Transverse colon (tissue), 4 donors: ENCODE measurements at regions not wholly inside any gene's neighbourhood (a gene's known extent, or its start where the extent isn't known, plus 50 kb on each side); places are given as distances from the start of the nearest gene placed in this dataset.

ENCODE experiments used
- DNase-seq: peaks from one replicate; pipeline ENCODE4 v3.0.0-alpha.2; 2019
- H3K27ac ChIP-seq, 4 donors: fragments of 200-600 bp; sonication (generic); 2 replicates each; pipeline ENCODE4 v1.5.1; 2016 to 2018; ENCODE audit warnings: inconsistent platforms in 4 of 4
- H3K27me3 ChIP-seq: fragments of 200-600 bp; sonication (generic); 2 replicates; pipeline ENCODE4 v1.5.1; 2017; ENCODE audit warnings: inconsistent platforms
- H3K36me3 ChIP-seq, 4 donors: fragments of 200-600 bp; sonication (generic); 2 replicates each; pipeline ENCODE4 v1.5.1; 2017 to 2019; ENCODE audit warnings: inconsistent platforms in 4 of 4
- H3K4me1 ChIP-seq, 4 donors: fragments of 200-600 bp; sonication (generic); 2 replicates each; pipeline ENCODE4 v1.5.1; 2017 to 2020; ENCODE audit warnings: inconsistent platforms in 4 of 4
- H3K4me3 ChIP-seq, 4 donors: fragments of 200-600 bp; sonication (generic); 1 replicate in 1 of 4; 2 replicates in 3 of 4; pipeline versions ENCODE4 v1.5.1 to v1.6.1; 2017 to 2019; ENCODE audit warnings: inconsistent platforms in 4 of 4
- H3K9me3 ChIP-seq, 2 donors: fragments of 200-600 bp; sonication (generic); 2 replicates each; pipeline ENCODE4 v1.5.1; 2017 to 2019; ENCODE audit warnings: inconsistent platforms in 2 of 2
- EP300 ChIP-seq: sonication (generic); formaldehyde crosslinking; IDR thresholded peaks from one replicate; pipeline ENCODE4 v1.6.1; 2017; ENCODE audit warnings: antibody characterized with exemption, low read depth
- POLR2A ChIP-seq: fragments of 450-650 bp; IDR thresholded peaks from one replicate; pipeline ENCODE4 v1.6.1; 2016; ENCODE audit warnings: antibody characterized with exemption, mild to moderate bottlenecking, moderate library complexity
- POLR2AphosphoS5 ChIP-seq, 3 donors: sonication (generic); formaldehyde crosslinking; IDR thresholded peaks; one replicate each; pipeline ENCODE4 v1.6.1; 2016; ENCODE audit warnings: antibody characterized with exemption in 3 of 3
- WGBS, 2 donors: methylation state at CpG; one replicate each; pipeline ENCODE4 v1.1.5; 2018; ENCODE audit warnings: low coverage in 1 of 2; 5-methylcytosine and 5-hydroxymethylcytosine counted together
- in situ Hi-C, 4 donors: fragments of 200-750 bp; cut with MboI; loops; one replicate each; pipeline versions ENCODE4 v1.15.0 to v1.15.1; 2017; ENCODE audit warnings: low sequenced_read_pairs in 3 of 4, low pct_ligation_motif_present in 1 of 4, low pct_unique_long_range_greater_than_20kb in 1 of 4
- intact Hi-C: fragments of 100-400 bp; cut with DNase I; formaldehyde crosslinking; loops from one replicate; pipeline ENCODE4 v1.15.1; 2023; ENCODE audit warnings: low total_unique reads
- TF ChIP-seq, protein P1 (sequence below), 5 experiments: fragments of 200-600 bp in 3 of 5; fragments of 450-650 bp in 2 of 5; sonication (generic) in 3 of 5; IDR thresholded peaks; 1 replicate in 2 of 5; 2 replicates in 3 of 5; pipeline ENCODE4 v1.5.1; 2016 to 2017; ENCODE audit warnings: antibody characterized with exemption in 5 of 5, inconsistent platforms in 3 of 5, mild to moderate bottlenecking in 2 of 5, moderate library complexity in 1 of 5

DNA sequence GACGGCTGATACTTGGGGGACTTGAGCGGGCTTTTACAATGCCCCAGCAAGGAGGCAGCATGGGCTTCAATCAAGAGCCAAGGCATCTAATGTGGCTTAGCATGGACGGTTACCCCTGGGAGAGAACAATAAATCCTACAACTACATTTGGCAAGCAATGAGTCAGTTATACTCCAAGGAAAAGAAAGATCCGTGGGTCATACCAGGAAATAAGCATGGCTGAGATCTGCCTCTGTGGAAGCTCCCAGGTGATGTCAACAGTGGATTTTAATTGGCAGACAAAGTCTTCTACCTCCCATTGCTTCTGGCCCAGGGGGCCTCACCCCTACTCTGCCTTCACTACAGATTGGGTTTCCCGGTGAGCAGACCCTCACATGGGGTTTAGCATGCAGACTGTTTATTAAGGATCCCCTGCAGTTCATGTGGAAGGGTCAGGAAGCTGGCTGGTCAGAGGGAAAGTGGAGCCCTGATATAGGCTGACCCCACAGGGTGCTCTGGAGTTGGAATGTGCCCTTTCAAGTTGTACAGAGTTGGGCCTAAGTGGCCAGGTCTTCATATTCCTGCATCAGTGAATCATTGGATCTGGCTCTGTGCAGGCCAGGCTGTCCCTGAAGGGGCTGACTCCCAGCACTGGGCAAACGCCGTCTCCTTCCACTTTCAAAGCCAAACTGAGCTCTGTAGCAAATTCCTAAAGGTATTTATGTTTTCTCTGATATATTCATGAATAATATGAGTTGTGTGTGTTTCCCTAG, 91.3 kb upstream of the GGTLC1 start:
- 68 to 76% methylated on average over 3 to 7 of the region's 7 CpGs for WGBS, 2 donors
- no peak overlapping the region for H3K4me3 ChIP-seq
- in situ Hi-C loops (no loop called here), intact Hi-C loops (no loop called here)
- no peaks in the 10 kb centered on the region for H3K9me3 ChIP-seq
- TF ChIP-seq, protein P1, sequence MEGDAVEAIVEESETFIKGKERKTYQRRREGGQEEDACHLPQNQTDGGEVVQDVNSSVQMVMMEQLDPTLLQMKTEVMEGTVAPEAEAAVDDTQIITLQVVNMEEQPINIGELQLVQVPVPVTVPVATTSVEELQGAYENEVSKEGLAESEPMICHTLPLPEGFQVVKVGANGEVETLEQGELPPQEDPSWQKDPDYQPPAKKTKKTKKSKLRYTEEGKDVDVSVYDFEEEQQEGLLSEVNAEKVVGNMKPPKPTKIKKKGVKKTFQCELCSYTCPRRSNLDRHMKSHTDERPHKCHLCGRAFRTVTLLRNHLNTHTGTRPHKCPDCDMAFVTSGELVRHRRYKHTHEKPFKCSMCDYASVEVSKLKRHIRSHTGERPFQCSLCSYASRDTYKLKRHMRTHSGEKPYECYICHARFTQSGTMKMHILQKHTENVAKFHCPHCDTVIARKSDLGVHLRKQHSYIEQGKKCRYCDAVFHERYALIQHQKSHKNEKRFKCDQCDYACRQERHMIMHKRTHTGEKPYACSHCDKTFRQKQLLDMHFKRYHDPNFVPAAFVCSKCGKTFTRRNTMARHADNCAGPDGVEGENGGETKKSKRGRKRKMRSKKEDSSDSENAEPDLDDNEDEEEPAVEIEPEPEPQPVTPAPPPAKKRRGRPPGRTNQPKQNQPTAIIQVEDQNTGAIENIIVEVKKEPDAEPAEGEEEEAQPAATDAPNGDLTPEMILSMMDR (IDR thresholded peaks at IDR 0.05), result no peak
- TF ChIP-seq POLR2AphosphoS5 (IDR thresholded peaks at IDR 0.05) (no peak), EP300 (no peak), POLR2A (no peak)
- no peaks in the 10 kb centered on the region for H3K36me3 ChIP-seq
- DNase-seq, result no peak
- H3K27me3 ChIP-seq, result no peaks in the 10 kb centered on the region
- H3K4me1 ChIP-seq, result no peaks in the 10 kb centered on the region
- H3K27ac ChIP-seq, result no peak overlapping the region

DNA sequence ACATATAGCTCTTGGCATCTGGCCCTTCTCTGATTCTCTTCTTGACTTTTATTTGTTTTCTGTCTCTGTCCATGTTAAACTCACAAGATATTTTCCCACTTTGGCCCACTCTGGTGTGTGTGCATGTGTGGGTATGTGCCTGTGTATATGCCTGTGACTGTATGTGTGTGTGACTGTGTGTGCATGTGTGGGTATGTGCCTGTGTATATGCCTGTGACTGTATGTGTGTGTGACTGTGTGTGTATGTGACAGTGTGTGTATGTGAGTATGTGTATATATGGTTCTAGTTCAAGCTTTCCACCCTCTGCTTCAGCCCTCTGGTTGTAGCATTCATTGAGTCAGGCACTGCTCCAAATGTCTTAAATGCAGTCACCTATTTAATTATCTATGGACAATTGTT, 88.6 kb upstream of the GGTLC1 start:
- intact Hi-C loops, result no loop called here
- Histone ChIP-seq H3K27ac (no peak overlapping the region), H3K4me1 (no peaks in the 10 kb centered on the region), H3K27me3 (no peaks in the 10 kb centered on the region), H3K36me3 (no peaks in the 10 kb centered on the region), H3K4me3 (no peak overlapping the region), H3K9me3 (no peaks in the 10 kb centered on the region)
- no peak for DNase-seq
- in situ Hi-C loops, result no loop called here
- TF ChIP-seq EP300 (no peak), POLR2AphosphoS5 (IDR thresholded peaks at IDR 0.05) (no peak)

DNA sequence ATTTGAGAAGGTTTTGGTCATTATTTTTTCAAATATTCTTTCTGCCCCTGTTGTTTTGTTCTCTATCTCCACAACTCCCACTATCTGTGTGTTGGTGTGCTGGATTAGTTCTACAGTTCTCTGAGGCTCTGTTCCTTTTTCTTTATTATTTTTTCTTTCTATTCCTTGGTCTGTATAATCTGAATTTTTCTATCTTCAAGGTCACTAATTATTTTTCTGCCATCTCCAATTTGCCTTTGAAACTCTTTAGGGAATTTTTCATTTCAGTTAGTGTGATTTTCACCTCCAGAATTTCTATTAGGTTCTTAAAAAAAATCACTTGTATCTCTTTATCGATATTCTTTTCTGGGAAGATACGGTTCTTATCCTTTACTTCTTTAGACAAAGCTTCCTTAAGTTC, 82.1 kb upstream of the GGTLC1 start:
- Histone ChIP-seq H3K27ac (no peak overlapping the region), H3K36me3 (no peaks in the 10 kb centered on the region), H3K9me3 (peaks cover 0 to 5% of the 10 kb centered on the region in 2 donors), H3K27me3 (no peaks in the 10 kb centered on the region), H3K4me1 (no peaks in the 10 kb centered on the region), H3K4me3 (no peak overlapping the region)
- in situ Hi-C loops, result no loop called here
- intact Hi-C loops, result no loop called here
- DNase-seq, result no peak
- WGBS, 2 donors, result 69 to 92% methylated on average over 2 of the region's 2 CpGs
- TF ChIP-seq POLR2A, result no peak
- TF ChIP-seq EP300, result no peak
- TF ChIP-seq POLR2AphosphoS5 (IDR thresholded peaks at IDR 0.05), result no peak

DNA sequence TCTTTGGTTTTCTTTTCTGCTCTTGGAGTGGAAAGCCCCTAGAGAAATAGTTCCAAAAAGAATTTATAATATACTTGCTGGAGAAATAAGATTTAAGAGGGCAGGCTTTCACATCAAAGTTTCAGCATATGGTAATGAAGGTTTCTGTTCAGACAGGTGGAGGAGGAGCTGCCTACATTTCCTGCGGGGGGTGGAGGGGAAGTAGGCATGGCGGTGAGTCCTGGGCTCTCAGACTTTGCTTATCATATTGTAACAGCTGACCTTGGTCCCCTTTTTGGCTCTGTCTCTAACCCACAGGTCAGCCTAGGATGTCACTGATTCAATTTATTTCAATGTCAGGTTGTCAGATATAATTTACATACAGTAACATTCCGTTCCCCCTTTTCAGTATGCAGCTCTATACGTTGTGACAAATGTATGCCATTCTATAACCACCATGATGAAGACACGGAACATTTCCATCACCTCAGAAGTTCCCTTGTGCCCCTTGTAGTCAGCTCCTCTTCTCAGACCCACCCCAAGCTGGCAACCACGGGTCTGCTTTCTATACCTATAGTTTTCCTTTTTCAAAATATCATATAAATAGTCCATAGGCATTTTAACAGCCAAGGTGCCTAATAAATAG, 77.6 kb upstream of the GGTLC1 start:
- DNase-seq, result no peak
- Histone ChIP-seq H3K27me3 (no peaks in the 10 kb centered on the region), H3K4me3 (no peak overlapping the region), H3K36me3 (no peaks in the 10 kb centered on the region), H3K4me1 (no peaks in the 10 kb centered on the region), H3K9me3 (peaks cover 0 to 5% of the 10 kb centered on the region in 2 donors), H3K27ac (no peak overlapping the region)
- intact Hi-C loops (no loop called here), in situ Hi-C loops (no loop called here)
- WGBS, 2 donors, result 55 to 59% methylated on average over 6 of the region's 6 CpGs
- TF ChIP-seq POLR2AphosphoS5 (IDR thresholded peaks at IDR 0.05) (no peak), EP300 (no peak), POLR2A (no peak)
- TF ChIP-seq, protein P1 (IDR thresholded peaks at IDR 0.05), result no peak

DNA sequence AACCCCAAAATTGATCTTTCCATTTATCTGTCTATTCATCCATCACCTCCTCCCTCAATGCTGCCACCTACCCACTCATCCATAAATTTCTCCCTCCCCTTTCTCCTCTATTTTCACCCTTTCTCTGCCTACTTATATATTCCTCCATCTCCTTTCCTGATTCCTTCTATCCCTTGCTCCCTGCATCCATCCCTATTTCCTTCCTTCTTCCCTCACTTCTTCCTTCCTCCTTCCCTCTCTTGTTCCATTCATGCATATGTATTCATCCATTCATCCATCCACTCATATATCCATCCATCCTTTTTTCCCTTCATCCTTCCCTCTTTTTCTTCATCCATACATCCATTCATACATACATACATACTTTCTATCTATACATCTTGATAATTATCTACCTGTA, 76.3 kb upstream of the GGTLC1 start:
- Histone ChIP-seq H3K4me1 (no peaks in the 10 kb centered on the region), H3K27me3 (no peaks in the 10 kb centered on the region), H3K9me3 (no peaks in the 10 kb centered on the region), H3K4me3 (no peak overlapping the region), H3K27ac (no peak overlapping the region), H3K36me3 (no peaks in the 10 kb centered on the region)
- TF ChIP-seq EP300, result no peak
- no peak for TF ChIP-seq POLR2AphosphoS5 (IDR thresholded peaks at IDR 0.05)
- TF ChIP-seq POLR2A, result no peak
- TF ChIP-seq, protein P1 (IDR thresholded peaks at IDR 0.05), result no peak
- in situ Hi-C loops (no loop called here), intact Hi-C loops (loop anchor here (5.0 kb wide), 1 partner anchor 1587 kb away; no protein-coding TSS in a partner anchor)
- DNase-seq, result no peak
